Fibroblast of skin of scalp (primary cell): ENCODE measurements at regions not wholly inside any gene's neighbourhood (a gene's known extent, or its start where the extent isn't known, plus 50 kb on each side); places are given as distances from the start of the nearest gene placed in this dataset.
"Not testable (repeated sequence)": the region's sequence is repeated elsewhere in the genome, so short reads cannot be mapped to it uniquely, and the experiment has no call there.

Experiments
- DNase-seq: peaks from one replicate; pipeline ENCODE4 v3.0.0-alpha.2; 2013

- not testable (repeated sequence) for DNase-seq
Measured at GRCh38 chr5:177857642-177858200, 75.0 kb upstream of the FAM153A start.

GRCh38 chr5:177856474-177856873 lies 73.8 kb upstream of the FAM153A start:
- DNase-seq: not testable (repeated sequence)

GRCh38 chr5:177847914-177848313 lies 65.2 kb upstream of the FAM153A start:
- not testable (repeated sequence) for DNase-seq

- DNase-seq: not testable (repeated sequence)
Measured at GRCh38 chr5:177846598-177846997, 63.9 kb upstream of the FAM153A start.

GRCh38 chr5:177845906-177846305 lies 63.2 kb upstream of the FAM153A start:
- not testable (repeated sequence) for DNase-seq

- not testable (repeated sequence) for DNase-seq
Measured at GRCh38 chr5:177836191-177836590, 53.5 kb upstream of the FAM153A start.
